ENCODE measurements at regions not wholly inside any gene's neighbourhood (a gene's known extent, or its start where the extent isn't known, plus 50 kb on each side); places are given as distances from the start of the nearest gene placed in this dataset.

DNA sequence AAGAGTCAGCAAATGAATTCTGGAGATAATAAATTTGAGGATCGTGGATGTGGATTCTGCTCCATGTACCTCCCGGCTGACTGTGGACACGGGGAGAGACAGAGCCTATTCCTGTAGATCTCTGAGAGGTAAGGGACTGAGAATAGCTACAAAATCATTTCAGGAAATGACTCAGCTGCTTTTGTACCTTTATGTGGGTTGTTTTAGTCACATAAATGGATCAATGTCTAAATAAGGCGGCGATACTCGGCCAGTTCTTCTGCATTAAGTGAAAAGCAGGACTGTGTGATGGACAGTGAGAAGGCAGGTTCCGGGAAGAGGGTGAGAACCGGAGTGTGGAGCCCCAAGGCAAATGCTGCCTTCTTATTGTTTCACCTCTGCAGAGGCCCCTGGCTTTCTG lies 128.1 kb downstream of the EFNB2 start:
- Histone ChIP-seq H3K9me3 (no peaks in the 10 kb centered on the region), H3K27ac (no peak overlapping the region), H3K4me1 (no peaks in the 10 kb centered on the region), H3K36me3 (no peaks in the 10 kb centered on the region), H3K27me3 (no peaks in the 10 kb centered on the region), H3K4me3 (no peak overlapping the region)
- TF ChIP-seq POLR2A (IDR thresholded peaks at IDR 0.05): no peak
- no peak for TF ChIP-seq CTCF (IDR thresholded peaks at IDR 0.05)
- no peak for DNase-seq
- intact Hi-C loops (cut with DNase I; ENCODE audit: low total_unique reads): no loop called here

DNA sequence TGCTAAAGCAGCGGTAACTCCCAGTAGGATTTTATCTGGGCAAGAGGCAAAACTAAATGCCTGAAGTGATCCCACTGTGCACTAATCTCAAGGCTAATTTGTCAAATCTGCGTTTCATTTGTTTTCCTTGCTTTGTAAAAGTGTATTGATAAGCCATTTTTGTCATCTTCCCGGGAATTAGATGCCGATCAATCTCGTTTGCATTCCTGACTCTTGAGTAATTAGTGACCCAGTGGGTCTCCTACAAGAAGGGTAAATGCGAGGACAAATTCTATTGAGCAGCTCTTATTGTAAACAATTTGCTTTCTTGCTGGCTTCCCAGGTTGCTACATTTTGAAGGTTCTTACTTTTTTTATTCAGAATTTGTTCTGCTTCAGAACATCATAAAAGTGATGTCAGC lies 129.7 kb downstream of the EFNB2 start:
- Histone ChIP-seq H3K9me3 (no peaks in the 10 kb centered on the region), H3K27me3 (no peaks in the 10 kb centered on the region), H3K36me3 (no peaks in the 10 kb centered on the region), H3K4me3 (no peak overlapping the region), H3K4me1 (no peaks in the 10 kb centered on the region), H3K27ac (no peak overlapping the region)
- intact Hi-C loops (cut with DNase I; ENCODE audit: low total_unique reads): no loop called here
- TF ChIP-seq CTCF (IDR thresholded peaks at IDR 0.05) (no peak), POLR2A (IDR thresholded peaks at IDR 0.05) (no peak)
- no peak for DNase-seq

GRCh38 chr13:106403280-106403679 lies 132.2 kb downstream of the EFNB2 start:
- H3K9me3 ChIP-seq: no peaks in the 10 kb centered on the region
- H3K4me3 ChIP-seq: no peak overlapping the region
- no peak for DNase-seq
- no peaks in the 10 kb centered on the region for H3K27me3 ChIP-seq
- TF ChIP-seq CTCF (IDR thresholded peaks at IDR 0.05): no peak
- no peak for TF ChIP-seq POLR2A (IDR thresholded peaks at IDR 0.05)
- intact Hi-C loops (cut with DNase I; ENCODE audit: low total_unique reads): no loop called here
- no peaks in the 10 kb centered on the region for H3K4me1 ChIP-seq
- no peak overlapping the region for H3K27ac ChIP-seq
- H3K36me3 ChIP-seq: no peaks in the 10 kb centered on the region

DNA sequence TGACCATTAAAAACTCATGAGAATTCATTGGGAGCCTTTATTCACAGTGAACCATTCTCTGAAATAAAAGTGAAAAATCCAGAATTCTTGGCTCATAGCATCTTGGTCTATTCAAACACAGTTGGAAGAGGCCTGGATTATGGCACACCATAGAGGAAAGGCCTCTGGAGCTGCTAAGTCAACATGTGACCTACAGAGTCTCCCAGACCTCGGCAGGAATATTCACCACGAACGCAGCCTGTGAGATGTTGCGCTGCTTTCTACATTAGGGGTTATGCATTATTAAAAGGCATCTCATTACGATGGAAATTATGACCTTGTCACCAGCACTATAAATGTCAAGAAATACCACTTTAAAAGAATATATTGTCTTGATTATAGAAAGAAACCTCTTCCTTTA lies 132.6 kb downstream of the EFNB2 start:
- H3K4me1 ChIP-seq: no peaks in the 10 kb centered on the region
- H3K4me3 ChIP-seq: no peak overlapping the region
- DNase-seq: no peak
- no peaks in the 10 kb centered on the region for H3K9me3 ChIP-seq
- H3K27ac ChIP-seq: no peak overlapping the region
- TF ChIP-seq CTCF (IDR thresholded peaks at IDR 0.05): no peak
- TF ChIP-seq POLR2A (IDR thresholded peaks at IDR 0.05): no peak
- no peaks in the 10 kb centered on the region for H3K27me3 ChIP-seq
- intact Hi-C loops (cut with DNase I; ENCODE audit: low total_unique reads): no loop called here
- H3K36me3 ChIP-seq: no peaks in the 10 kb centered on the region

- no peak for DNase-seq
- Histone ChIP-seq H3K27ac (no peak overlapping the region), H3K4me3 (no peak overlapping the region), H3K27me3 (no peaks in the 10 kb centered on the region), H3K9me3 (no peaks in the 10 kb centered on the region), H3K4me1 (no peaks in the 10 kb centered on the region), H3K36me3 (no peaks in the 10 kb centered on the region)
- no peak for TF ChIP-seq POLR2A (IDR thresholded peaks at IDR 0.05)
- no peak for TF ChIP-seq CTCF (IDR thresholded peaks at IDR 0.05)
- intact Hi-C loops (cut with DNase I; ENCODE audit: low total_unique reads): no loop called here
Observed at GRCh38 chr13:106401081-106401480, 134.4 kb downstream of the EFNB2 start.
